ENCODE measurements at regions not wholly inside any gene's neighbourhood (a gene's known extent, or its start where the extent isn't known, plus 50 kb on each side); places are given as distances from the start of the nearest gene placed in this dataset.

DNA sequence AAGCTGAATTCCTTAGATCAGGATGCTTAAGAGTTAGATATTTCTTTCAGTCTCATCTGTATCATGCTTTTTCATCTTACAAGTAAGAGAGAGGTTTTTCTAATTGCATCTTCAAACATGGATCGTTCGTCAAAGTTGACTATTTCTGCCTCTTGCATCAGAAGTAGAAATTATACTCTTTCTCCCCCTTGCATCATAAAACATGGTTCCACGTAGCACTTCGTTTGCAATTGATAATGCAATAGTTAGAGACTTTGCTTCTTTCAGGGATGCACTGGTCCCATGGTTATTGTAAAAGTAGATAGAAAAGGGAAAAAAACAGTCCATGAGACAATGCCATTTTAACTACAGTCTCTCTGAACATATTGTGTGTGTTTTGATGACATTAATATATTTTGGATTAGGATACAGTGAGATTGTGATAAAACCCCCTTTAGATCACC is 75.1 kb upstream of the PARD3B start:
- no peak for ATAC-seq (ENCODE audit: low read depth)
- no peaks in the 10 kb centered on the region for H3K27me3 Mint-ChIP-seq
- H3K4me1 Mint-ChIP-seq = no peaks in the 10 kb centered on the region
- H3K9me3 Mint-ChIP-seq = peaks cover 3% of the 10 kb centered on the region
- no peak overlapping the region for H3K4me3 Mint-ChIP-seq
- no peak overlapping the region for H3K27ac Mint-ChIP-seq
- no peak for DNase-seq (ENCODE audit: low spot score in 2 of 2)
- no peaks in the 10 kb centered on the region for H3K36me3 Mint-ChIP-seq

DNA sequence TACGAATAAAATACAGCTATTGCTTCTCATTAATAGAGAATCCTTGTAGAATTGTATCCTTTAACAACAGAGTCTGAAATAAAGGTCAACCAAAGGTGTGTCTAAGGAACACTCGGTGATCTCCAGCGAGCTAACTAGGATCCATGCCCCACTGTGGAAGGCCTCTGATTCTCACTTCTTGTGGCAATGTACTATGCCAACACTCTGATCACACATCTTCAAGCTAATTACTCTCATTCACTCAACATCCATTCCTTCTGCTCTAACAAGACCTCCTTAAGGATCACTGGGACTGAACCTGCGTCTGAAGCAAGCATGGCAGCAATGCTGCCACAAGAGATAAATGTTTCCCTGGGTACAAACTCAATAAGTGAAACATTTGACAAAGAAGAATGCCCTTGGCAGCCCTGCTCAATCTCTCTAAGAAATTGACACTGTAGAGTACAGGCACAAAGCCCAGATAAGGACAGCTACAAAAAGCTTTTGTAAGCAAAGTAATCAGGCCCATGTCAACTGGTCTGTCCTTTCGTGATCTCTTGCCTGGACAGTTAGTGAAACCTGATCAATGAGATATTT is 74.6 kb upstream of the PARD3B start:
- ATAC-seq (ENCODE audit: low read depth) (no peak), DNase-seq (ENCODE audit: low spot score in 2 of 2) (no peak)
- Mint-ChIP-seq H3K27me3 (no peaks in the 10 kb centered on the region), H3K4me3 (no peak overlapping the region), H3K27ac (no peak overlapping the region), H3K4me1 (no peaks in the 10 kb centered on the region), H3K9me3 (peaks cover 3% of the 10 kb centered on the region), H3K36me3 (no peaks in the 10 kb centered on the region)

- DNase-seq (ENCODE audit: low spot score in 2 of 2) = no peak
- Mint-ChIP-seq H3K27me3 (no peaks in the 10 kb centered on the region), H3K4me3 (no peak overlapping the region), H3K36me3 (no peaks in the 10 kb centered on the region), H3K27ac (no peak overlapping the region), H3K4me1 (no peaks in the 10 kb centered on the region), H3K9me3 (peaks cover 3% of the 10 kb centered on the region)
- no peak for ATAC-seq (ENCODE audit: low read depth)
Observed at GRCh38 chr2:204472375-204472774, 72.9 kb upstream of the PARD3B start.

GRCh38 chr2:204473224-204473623 is 72.1 kb upstream of the PARD3B start:
- DNase-seq (ENCODE audit: low spot score in 2 of 2) = no peak
- peaks cover 3% of the 10 kb centered on the region for H3K9me3 Mint-ChIP-seq
- ATAC-seq (ENCODE audit: low read depth) = no peak
- no peaks in the 10 kb centered on the region for H3K4me1 Mint-ChIP-seq
- no peaks in the 10 kb centered on the region for H3K36me3 Mint-ChIP-seq
- no peak overlapping the region for H3K4me3 Mint-ChIP-seq
- no peaks in the 10 kb centered on the region for H3K27me3 Mint-ChIP-seq
- H3K27ac Mint-ChIP-seq = no peak overlapping the region

- DNase-seq (ENCODE audit: low spot score in 2 of 2) (no peak), ATAC-seq (ENCODE audit: low read depth) (no peak)
- H3K4me3 Mint-ChIP-seq = no peak overlapping the region
- H3K9me3 Mint-ChIP-seq = peaks cover 3% of the 10 kb centered on the region
- no peaks in the 10 kb centered on the region for H3K27me3 Mint-ChIP-seq
- H3K36me3 Mint-ChIP-seq = no peaks in the 10 kb centered on the region
- H3K27ac Mint-ChIP-seq = no peak overlapping the region
- H3K4me1 Mint-ChIP-seq = no peaks in the 10 kb centered on the region
Observed at GRCh38 chr2:204475399-204475798, 69.9 kb upstream of the PARD3B start.

DNA sequence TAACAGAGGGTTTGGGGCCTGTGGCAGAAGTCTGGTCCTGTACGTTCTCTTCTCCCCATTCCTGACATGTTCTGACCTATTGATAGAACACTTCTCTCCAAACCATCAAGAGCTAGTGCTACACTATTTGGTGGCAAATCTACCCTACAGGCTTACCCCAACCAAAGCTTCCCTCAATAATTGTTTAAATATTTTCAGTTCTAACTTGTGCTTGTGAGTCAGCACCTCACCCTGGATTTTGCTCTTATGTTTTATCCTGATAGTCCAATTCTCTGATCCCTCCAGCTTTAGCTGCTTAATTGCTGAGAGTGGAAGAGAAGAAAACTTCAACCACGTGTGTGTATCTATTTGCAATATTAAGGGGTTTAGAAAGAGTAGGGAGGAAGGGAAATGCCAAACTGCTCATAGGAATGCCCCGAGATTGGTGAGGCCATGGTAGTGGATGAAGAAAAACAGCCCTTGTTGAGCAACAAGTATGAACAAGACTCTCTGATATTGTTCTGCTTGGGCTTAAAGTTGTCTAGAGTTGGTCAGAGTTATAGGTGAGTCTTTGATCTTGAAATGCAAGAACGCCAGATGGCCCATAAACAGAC is 67.8 kb upstream of the PARD3B start:
- Mint-ChIP-seq H3K27me3 (no peaks in the 10 kb centered on the region), H3K4me1 (no peaks in the 10 kb centered on the region), H3K27ac (no peak overlapping the region), H3K4me3 (no peak overlapping the region), H3K9me3 (peaks cover 3% of the 10 kb centered on the region), H3K36me3 (no peaks in the 10 kb centered on the region)
- ATAC-seq (ENCODE audit: low read depth) = no peak
- no peak for DNase-seq (ENCODE audit: low spot score in 2 of 2)

DNA sequence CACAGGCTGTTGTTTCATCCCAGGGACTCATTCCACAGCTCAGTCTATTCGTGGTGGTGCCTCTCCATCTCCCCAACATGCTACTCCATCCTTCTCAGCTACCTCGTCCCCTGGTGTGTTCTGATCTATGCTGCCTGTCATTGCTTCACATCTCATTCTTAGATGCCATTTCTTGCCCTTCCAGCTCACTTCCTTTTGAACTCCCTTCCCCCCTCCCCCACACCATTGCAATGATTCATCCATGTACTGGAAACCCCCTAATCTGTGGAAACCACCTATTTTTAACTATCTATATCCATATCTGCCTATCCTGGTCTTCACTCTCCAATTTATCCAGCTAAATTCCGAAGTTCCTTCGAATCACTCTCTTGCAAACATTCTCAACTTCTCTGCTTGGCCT is 65.7 kb upstream of the PARD3B start:
- no peaks in the 10 kb centered on the region for H3K9me3 Mint-ChIP-seq
- H3K36me3 Mint-ChIP-seq = no peaks in the 10 kb centered on the region
- ATAC-seq (ENCODE audit: low read depth) (no peak), DNase-seq (ENCODE audit: low spot score in 2 of 2) (no peak)
- H3K27ac Mint-ChIP-seq = no peak overlapping the region
- H3K4me3 Mint-ChIP-seq = no peak overlapping the region
- no peaks in the 10 kb centered on the region for H3K27me3 Mint-ChIP-seq
- H3K4me1 Mint-ChIP-seq = no peaks in the 10 kb centered on the region

GRCh38 chr2:204480676-204481075 is 64.6 kb upstream of the PARD3B start:
- Mint-ChIP-seq H3K4me3 (no peak overlapping the region), H3K4me1 (no peaks in the 10 kb centered on the region), H3K9me3 (no peaks in the 10 kb centered on the region), H3K27me3 (no peaks in the 10 kb centered on the region), H3K27ac (no peak overlapping the region), H3K36me3 (no peaks in the 10 kb centered on the region)
- DNase-seq (ENCODE audit: low spot score in 2 of 2) (no peak), ATAC-seq (ENCODE audit: low read depth) (no peak)

DNA sequence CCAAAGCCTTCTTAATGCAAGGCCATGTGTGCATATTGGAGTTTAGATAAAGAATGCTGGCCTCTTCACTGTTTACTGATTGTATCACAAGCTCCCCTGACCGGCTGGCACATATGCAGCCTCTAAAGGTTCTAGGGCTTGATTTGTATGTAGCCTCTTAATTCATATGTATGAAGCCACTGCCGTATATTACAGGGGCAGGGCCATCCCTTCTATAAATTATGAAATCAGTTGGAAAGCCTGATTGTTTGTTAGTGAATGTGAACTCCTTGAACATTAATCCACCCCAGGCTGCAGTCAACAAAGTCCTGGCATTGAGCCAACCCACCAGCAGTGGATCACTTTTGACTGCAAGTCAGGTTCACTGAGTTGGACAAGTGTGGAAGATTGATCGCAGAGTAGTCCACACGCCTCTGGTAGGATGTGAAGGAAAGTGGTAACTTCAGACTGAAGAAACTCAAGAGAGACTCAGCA is 61.6 kb upstream of the PARD3B start:
- H3K27me3 Mint-ChIP-seq = no peaks in the 10 kb centered on the region
- H3K4me1 Mint-ChIP-seq = no peaks in the 10 kb centered on the region
- H3K27ac Mint-ChIP-seq = no peak overlapping the region
- H3K36me3 Mint-ChIP-seq = no peaks in the 10 kb centered on the region
- no peak for ATAC-seq (ENCODE audit: low read depth)
- no peaks in the 10 kb centered on the region for H3K9me3 Mint-ChIP-seq
- no peak for DNase-seq (ENCODE audit: low spot score in 2 of 2)
- H3K4me3 Mint-ChIP-seq = no peak overlapping the region

DNA sequence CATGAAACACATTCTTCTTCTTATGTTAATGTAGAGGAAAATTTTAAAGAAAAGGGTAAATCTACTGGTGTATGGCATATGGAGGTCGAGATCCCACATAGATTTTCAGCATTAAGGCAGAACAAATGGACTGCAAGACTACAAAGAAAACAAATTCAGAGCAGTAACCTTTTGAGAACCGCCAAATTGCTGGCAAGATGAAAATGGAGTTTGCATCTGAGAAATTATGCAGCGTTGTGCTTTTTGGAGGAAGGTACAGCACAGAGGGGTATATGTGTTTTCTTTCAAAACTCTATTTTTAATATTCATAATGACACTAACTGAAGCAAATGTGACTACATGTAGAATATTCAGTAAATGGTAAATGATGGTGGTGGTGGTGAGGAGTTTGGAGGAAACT is 59.0 kb upstream of the PARD3B start:
- H3K36me3 Mint-ChIP-seq = no peaks in the 10 kb centered on the region
- no peaks in the 10 kb centered on the region for H3K27me3 Mint-ChIP-seq
- ATAC-seq (ENCODE audit: low read depth) = no peak

GRCh38 chr2:204486805-204487204 is 58.5 kb upstream of the PARD3B start:
- DNase-seq (ENCODE audit: low spot score in 2 of 2) = no peak
- H3K36me3 Mint-ChIP-seq = no peaks in the 10 kb centered on the region
- H3K27ac Mint-ChIP-seq = no peak overlapping the region
- ATAC-seq (ENCODE audit: low read depth) = no peak
- no peaks in the 10 kb centered on the region for H3K4me1 Mint-ChIP-seq
- no peaks in the 10 kb centered on the region for H3K9me3 Mint-ChIP-seq
- no peak overlapping the region for H3K4me3 Mint-ChIP-seq
- H3K27me3 Mint-ChIP-seq = no peaks in the 10 kb centered on the region

More for the DNA sequence above, 59.0 kb upstream of the PARD3B start:
- DNase-seq (ENCODE audit: low spot score in 2 of 2) = no peak
- Mint-ChIP-seq H3K27ac (no peak overlapping the region), H3K9me3 (no peaks in the 10 kb centered on the region), H3K4me1 (no peaks in the 10 kb centered on the region), H3K4me3 (no peak overlapping the region)

DNA sequence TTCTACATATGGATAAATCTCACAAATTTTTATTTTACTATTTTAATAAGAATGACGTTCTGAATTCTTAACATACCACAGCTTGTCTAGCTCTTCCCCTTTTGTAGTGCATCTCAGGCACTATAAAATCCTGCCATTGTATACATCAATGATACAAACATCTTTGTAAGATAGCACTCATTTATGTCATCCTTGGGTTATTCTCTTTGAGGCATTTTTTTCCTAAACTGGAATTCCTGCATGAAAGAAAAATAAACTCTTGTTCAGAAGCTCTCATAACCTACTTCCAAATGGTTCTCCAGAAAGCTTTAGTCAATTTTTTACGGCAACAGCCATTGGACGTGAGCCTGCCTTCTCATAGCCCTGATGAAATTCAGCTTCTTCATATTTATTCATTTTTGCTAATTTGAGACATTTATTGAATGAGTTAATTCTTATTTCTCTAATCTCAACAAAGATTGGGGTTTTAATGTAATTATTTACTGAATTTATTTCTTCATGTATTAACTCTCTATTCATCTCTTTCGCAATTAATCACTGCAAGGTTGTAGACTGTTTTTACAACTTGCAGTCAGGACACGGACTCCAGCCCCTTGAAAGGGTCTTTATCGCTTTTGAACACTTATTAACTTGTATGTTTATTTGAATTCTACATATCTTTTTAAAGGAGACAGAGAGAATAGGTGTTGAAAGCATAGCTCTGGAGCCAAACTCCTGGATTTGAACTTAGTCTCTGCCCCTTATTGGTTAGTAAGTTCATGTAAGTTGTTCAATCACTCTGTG is 57.6 kb upstream of the PARD3B start:
- no peaks in the 10 kb centered on the region for H3K36me3 Mint-ChIP-seq
- ATAC-seq (ENCODE audit: low read depth) (no peak), DNase-seq (ENCODE audit: low spot score in 2 of 2) (no peak)
- no peak overlapping the region for H3K4me3 Mint-ChIP-seq
- H3K27ac Mint-ChIP-seq = no peak overlapping the region
- no peaks in the 10 kb centered on the region for H3K4me1 Mint-ChIP-seq
- no peaks in the 10 kb centered on the region for H3K27me3 Mint-ChIP-seq
- H3K9me3 Mint-ChIP-seq = no peaks in the 10 kb centered on the region

DNA sequence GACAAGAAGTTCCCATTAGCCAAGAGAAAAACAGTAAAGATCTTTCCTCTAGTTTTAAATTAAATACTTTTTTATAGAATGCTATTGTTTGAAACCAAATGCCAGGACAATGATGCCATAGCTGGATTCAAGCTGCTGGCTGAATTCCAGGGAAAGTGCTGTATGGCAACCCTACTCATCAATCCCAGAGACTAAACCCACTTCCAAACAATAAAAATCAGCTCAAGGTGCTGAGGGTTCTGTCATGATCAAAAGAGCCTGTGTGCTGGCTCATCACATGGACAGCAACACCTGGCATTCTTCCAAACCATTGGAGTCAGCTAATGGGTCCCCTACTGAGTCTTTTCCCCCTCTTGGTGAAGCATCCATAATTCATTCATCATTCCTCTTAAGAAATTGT is 53.7 kb upstream of the PARD3B start:
- H3K27me3 Mint-ChIP-seq = no peaks in the 10 kb centered on the region
- H3K4me3 Mint-ChIP-seq = no peak overlapping the region
- ATAC-seq (ENCODE audit: low read depth) (no peak), DNase-seq (ENCODE audit: low spot score in 2 of 2) (no peak)
- H3K9me3 Mint-ChIP-seq = no peaks in the 10 kb centered on the region
- no peak overlapping the region for H3K27ac Mint-ChIP-seq
- H3K36me3 Mint-ChIP-seq = no peaks in the 10 kb centered on the region
- H3K4me1 Mint-ChIP-seq = no peaks in the 10 kb centered on the region

DNA sequence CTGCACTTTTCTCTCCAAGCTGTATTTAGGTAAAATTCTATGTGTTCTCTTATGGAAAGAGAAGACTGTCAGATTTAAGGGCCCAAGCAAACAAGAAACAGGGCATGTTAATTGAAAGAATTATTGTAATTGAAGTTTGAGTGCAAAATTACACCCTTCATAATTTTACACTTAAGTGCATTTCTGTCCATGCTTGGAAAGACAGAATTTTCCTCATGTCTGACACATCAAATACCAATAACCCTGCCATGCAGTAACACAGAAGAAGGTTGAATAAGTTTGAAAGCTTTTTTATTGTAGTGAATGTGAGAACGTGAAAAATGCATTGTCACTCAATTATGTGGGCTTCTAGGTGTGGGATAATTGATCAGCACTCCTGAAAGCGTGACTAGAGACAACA is 52.9 kb upstream of the PARD3B start:
- DNase-seq (ENCODE audit: low spot score in 2 of 2) (no peak), ATAC-seq (ENCODE audit: low read depth) (no peak)
- no peaks in the 10 kb centered on the region for H3K4me1 Mint-ChIP-seq
- no peaks in the 10 kb centered on the region for H3K36me3 Mint-ChIP-seq
- no peak overlapping the region for H3K27ac Mint-ChIP-seq
- H3K4me3 Mint-ChIP-seq = no peak overlapping the region
- H3K27me3 Mint-ChIP-seq = no peaks in the 10 kb centered on the region
- H3K9me3 Mint-ChIP-seq = no peaks in the 10 kb centered on the region
